ENCODE measurements at regions not wholly inside any gene's neighbourhood (a gene's known extent, or its start where the extent isn't known, plus 50 kb on each side); places are given as distances from the start of the nearest gene placed in this dataset.

- peaks cover 2% of the 10 kb centered on the region for H3K27me3 Mint-ChIP-seq
- CTCF ChIA-PET = no interaction called here
- POLR2A ChIA-PET = no interaction called here
Measured at GRCh38 chr2:120594856-120595685, 140.6 kb upstream of the GLI2 start.

GRCh38 chr2:120595739-120596138, 139.9 kb upstream of the GLI2 start:
- Mint-ChIP-seq H3K27ac (no peak overlapping the region), H3K27me3 (peaks cover 2% of the 10 kb centered on the region), H3K9me3 (no peaks in the 10 kb centered on the region), H3K4me3 (no peak overlapping the region), H3K4me1 (no peaks in the 10 kb centered on the region), H3K36me3 (ENCODE audit: low read depth) (no peaks in the 10 kb centered on the region)
- ATAC-seq (ENCODE audit: low read depth) (no peak), DNase-seq (no peak)
- ChIA-PET POLR2A (no interaction called here), CTCF (no interaction called here)
- intact Hi-C loops (cut with micrococcal nuclease) = no loop called here
- TF ChIP-seq CTCF (IDR thresholded peaks at IDR 0.05) = no peak

More at GRCh38 chr2:120594856-120595685, 140.6 kb upstream of the GLI2 start:
- Mint-ChIP-seq H3K4me3 (no peak overlapping the region), H3K27ac (no peak overlapping the region), H3K36me3 (ENCODE audit: low read depth) (no peaks in the 10 kb centered on the region), H3K9me3 (no peaks in the 10 kb centered on the region), H3K4me1 (no peaks in the 10 kb centered on the region)
- ATAC-seq (ENCODE audit: low read depth) (no peak), DNase-seq (no peak)
- intact Hi-C loops (cut with micrococcal nuclease) = no loop called here
- TF ChIP-seq CTCF (IDR thresholded peaks at IDR 0.05) = no peak

- no peak overlapping the region for H3K4me3 Mint-ChIP-seq
- TF ChIP-seq CTCF (IDR thresholded peaks at IDR 0.05) = no peak
- H3K27ac Mint-ChIP-seq = no peak overlapping the region
- DNase-seq = no peak
- no peak for ATAC-seq (ENCODE audit: low read depth)
- no peaks in the 10 kb centered on the region for H3K9me3 Mint-ChIP-seq
- ChIA-PET CTCF (no interaction called here), POLR2A (no interaction called here)
- peaks cover 2% of the 10 kb centered on the region for H3K27me3 Mint-ChIP-seq
- no peaks in the 10 kb centered on the region for H3K4me1 Mint-ChIP-seq
- intact Hi-C loops (cut with micrococcal nuclease) = no loop called here
- H3K36me3 Mint-ChIP-seq (ENCODE audit: low read depth) = no peaks in the 10 kb centered on the region
Measured at GRCh38 chr2:120596191-120596811, 139.4 kb upstream of the GLI2 start.

GRCh38 chr2:120596990-120597594, 138.6 kb upstream of the GLI2 start:
- CTCF ChIA-PET = no interaction called here
- no peak overlapping the region for H3K4me3 Mint-ChIP-seq
- no peaks in the 10 kb centered on the region for H3K9me3 Mint-ChIP-seq
- intact Hi-C loops (cut with micrococcal nuclease) = no loop called here
- H3K27me3 Mint-ChIP-seq = peaks cover 2% of the 10 kb centered on the region
- H3K4me1 Mint-ChIP-seq = no peaks in the 10 kb centered on the region
- ATAC-seq (ENCODE audit: low read depth) = no peak
- POLR2A ChIA-PET = no interaction called here
- no peak for DNase-seq
- no peak overlapping the region for H3K27ac Mint-ChIP-seq
- H3K36me3 Mint-ChIP-seq (ENCODE audit: low read depth) = no peaks in the 10 kb centered on the region
- TF ChIP-seq CTCF (IDR thresholded peaks at IDR 0.05) = no peak

- intact Hi-C loops (cut with micrococcal nuclease) = no loop called here
- Mint-ChIP-seq H3K9me3 (no peaks in the 10 kb centered on the region), H3K27me3 (peaks cover 2% of the 10 kb centered on the region), H3K4me3 (no peak overlapping the region), H3K36me3 (ENCODE audit: low read depth) (no peaks in the 10 kb centered on the region), H3K4me1 (no peaks in the 10 kb centered on the region), H3K27ac (no peak overlapping the region)
- no peak for TF ChIP-seq CTCF (IDR thresholded peaks at IDR 0.05)
- DNase-seq (no peak), ATAC-seq (ENCODE audit: low read depth) (no peak)
- ChIA-PET POLR2A (no interaction called here), CTCF (no interaction called here)
Measured at GRCh38 chr2:120597595-120598193, 138.0 kb upstream of the GLI2 start.

All from activated B cell treated with CpG ODN at 0.5 μM for 24 hours (primary cell).